RCC 7860 (cell line): ENCODE measurements at regions not wholly inside any gene's neighbourhood (a gene's known extent, or its start where the extent isn't known, plus 50 kb on each side); places are given as distances from the start of the nearest gene placed in this dataset.
"Not testable (repeated sequence)": the region's sequence is repeated elsewhere in the genome, so short reads cannot be mapped to it uniquely, and the experiment has no call there.

Source experiments
- DNase-seq: peaks from one replicate; pipeline ENCODE4 v3.0.0-alpha.2; 2015; ENCODE audit warnings: low spot score
- FAIRE-seq: peaks from 2 replicates; lab custom pipeline; 2012; peaks lifted over from hg19 to GRCh38; lab: Jason Lieb, UNC

GRCh38 chr3:31094048-31094447 lies 199.6 kb upstream of the GADL1 start:
- no peak for FAIRE-seq
- no peak for DNase-seq

GRCh38 chr3:31095255-31095654 lies 200.8 kb upstream of the GADL1 start:
- DNase-seq (no peak), FAIRE-seq (no peak)

- no peak for FAIRE-seq
- DNase-seq, result no peak
These were observed 202.4 kb upstream of the GADL1 start for GRCh38 chr3:31096661-31097395.

- FAIRE-seq, result no peak
- no peak for DNase-seq
These were observed 206.1 kb upstream of the GADL1 start for GRCh38 chr3:31100519-31100918.

GRCh38 chr3:31101285-31101684 lies 206.8 kb upstream of the GADL1 start:
- FAIRE-seq, DNase-seq: not testable (repeated sequence)

- FAIRE-seq, result no peak
- no peak for DNase-seq
These were observed 207.9 kb upstream of the GADL1 start for GRCh38 chr3:31102196-31102879.

GRCh38 chr3:31103181-31103580 lies 208.7 kb upstream of the GADL1 start:
- FAIRE-seq (no peak), DNase-seq (no peak)

GRCh38 chr3:31103623-31104180 lies 209.2 kb upstream of the GADL1 start:
- no peak for FAIRE-seq
- DNase-seq, result peak; percentile 8

- no peak for FAIRE-seq
These were observed 210.6 kb upstream of the GADL1 start for GRCh38 chr3:31105011-31105410.

GRCh38 chr3:31105438-31106077 lies 211.1 kb upstream of the GADL1 start:
- peak; percentile 89 for DNase-seq
- peak; percentile 97 for FAIRE-seq

More at GRCh38 chr3:31105011-31105410, 210.6 kb upstream of the GADL1 start:
- DNase-seq, result peak; percentile 5

GRCh38 chr3:31106204-31106603 lies 211.7 kb upstream of the GADL1 start:
- FAIRE-seq (no peak), DNase-seq (peak; percentile 29)

GRCh38 chr3:31106912-31107311 lies 212.5 kb upstream of the GADL1 start:
- FAIRE-seq, result no peak
- no peak for DNase-seq

GRCh38 chr3:31114929-31115283 lies 220.4 kb upstream of the GADL1 start:
- DNase-seq (no peak), FAIRE-seq (no peak)

GRCh38 chr3:31115531-31115930 lies 221.1 kb upstream of the GADL1 start:
- not testable (repeated sequence) for DNase-seq, FAIRE-seq

- DNase-seq, result no peak
- no peak for FAIRE-seq
These were observed 222.2 kb upstream of the GADL1 start for GRCh38 chr3:31116651-31117050.

- FAIRE-seq (no peak), DNase-seq (no peak)
These were observed 223.4 kb upstream of the GADL1 start for GRCh38 chr3:31117854-31118253.

GRCh38 chr3:31124373-31124772 lies 229.9 kb upstream of the GADL1 start:
- FAIRE-seq (no peak), DNase-seq (no peak)

GRCh38 chr3:31125413-31126020 lies 231.1 kb upstream of the GADL1 start:
- FAIRE-seq (no peak), DNase-seq (no peak)

GRCh38 chr3:31129241-31129640 lies 234.8 kb upstream of the GADL1 start:
- DNase-seq (no peak), FAIRE-seq (no peak)

GRCh38 chr3:31132132-31132769 lies 237.8 kb upstream of the GADL1 start:
- DNase-seq (peak; percentile 45), FAIRE-seq (peak; percentile 59)

GRCh38 chr3:31133541-31133940 lies 239.1 kb upstream of the GADL1 start:
- FAIRE-seq, result no peak
- no peak for DNase-seq
